Neural cell (in vitro differentiated cells): ENCODE measurements at regions not wholly inside any gene's neighbourhood (a gene's known extent, or its start where the extent isn't known, plus 50 kb on each side); places are given as distances from the start of the nearest gene placed in this dataset.

Source experiments
- H2AFZ ChIP-seq: fragments of 200-600, 300-800 bp; sonication (generic), shearing (Covaris generic); 2 replicates; pipeline ENCODE4 v1.6.0; 2014; ENCODE audit warnings: low read depth, mild to moderate bottlenecking, antibody characterized with exemption, low read length, moderate library complexity
- H3F3A ChIP-seq: fragments of 200-600 bp; shearing (Covaris generic); 2 replicates; pipeline ENCODE4 v1.6.1; 2016; ENCODE audit warnings: mild to moderate bottlenecking, moderate library complexity, mixed read lengths, antibody characterized with exemption, low read length; ENCODE audit not compliant: insufficient read depth, poor library complexity, severe bottlenecking
- H3K27ac ChIP-seq: fragments of 200-600, 300-800 bp; sonication (generic), shearing (Covaris generic); 2 replicates; pipeline ENCODE4 v1.5.1; 2014; ENCODE audit warnings: mild to moderate bottlenecking, low read length, moderate library complexity
- H3K27me3 ChIP-seq: fragments of 300-800, 200-600 bp; sonication (generic), shearing (Covaris generic); 2 replicates; pipeline ENCODE4 v1.6.0; 2014; ENCODE audit warnings: mild to moderate bottlenecking, low read depth, low read length, moderate library complexity; ENCODE audit not compliant: insufficient read depth
- H3K36me3 ChIP-seq: fragments of 300-800, 200-600 bp; sonication (generic), shearing (Covaris generic); 2 replicates; pipeline ENCODE4 v1.5.1; 2014; ENCODE audit warnings: mild to moderate bottlenecking, antibody characterized with exemption, low read length, moderate library complexity; ENCODE audit not compliant: insufficient read depth
- H3K4me2 ChIP-seq: fragments of 300-800, 200-600 bp; sonication (generic), shearing (Covaris generic); 2 replicates; pipeline ENCODE4 v1.6.0; 2014; ENCODE audit warnings: mild to moderate bottlenecking, low read length
- H3K4me3 ChIP-seq: fragments of 300-800, 200-600 bp; sonication (generic), shearing (Covaris generic); 2 replicates; pipeline ENCODE4 v1.5.1; 2014; ENCODE audit warnings: mild to moderate bottlenecking, low read length, moderate library complexity
- H3K79me2 ChIP-seq: fragments of 200-600 bp; shearing (Covaris generic); replicated peaks from 2 replicates; pipeline ENCODE4 v1.6.0; 2014; ENCODE audit warnings: mild to moderate bottlenecking, low read length, moderate library complexity; ENCODE audit not compliant: insufficient read depth
- H3K9ac ChIP-seq: fragments of 300-800, 200-600 bp; sonication (generic), shearing (Covaris generic); 2 replicates; pipeline ENCODE4 v1.6.1; 2016; ENCODE audit warnings: mild to moderate bottlenecking, low read length, mixed read lengths
- H3K9me2 ChIP-seq: fragments of 200-600 bp; shearing (Covaris generic); 2 replicates; pipeline ENCODE4 v1.6.1; 2016; ENCODE audit warnings: mild to moderate bottlenecking, low read length, mixed read lengths; ENCODE audit not compliant: insufficient read depth
- H3K9me3 ChIP-seq: fragments of 200-600, 300-800 bp; sonication (generic), shearing (Covaris generic); 2 replicates; pipeline ENCODE4 v1.6.1; 2016; ENCODE audit warnings: mild to moderate bottlenecking, mixed run types, low read length, moderate library complexity, mixed read lengths
- H4K20me1 ChIP-seq: fragments of 200-600 bp; shearing (Covaris generic); 2 replicates; pipeline ENCODE4 v1.6.1; 2016; ENCODE audit warnings: mild to moderate bottlenecking, mixed run types; ENCODE audit not compliant: insufficient read depth
- CTCF ChIP-seq: fragments of 450-650 bp; IDR thresholded peaks from 2 replicates; pipeline ENCODE4 v1.5.1; 2014; ENCODE audit warnings: antibody characterized with exemption, mild to moderate bottlenecking, moderate library complexity; ENCODE audit not compliant: poor library complexity, severe bottlenecking
- EP300 ChIP-seq: fragments of 450-650 bp; conservative IDR thresholded peaks from 2 replicates; pipeline ENCODE4 v1.6.1; 2014; ENCODE audit warnings: antibody characterized with exemption, mild to moderate bottlenecking, moderate library complexity; ENCODE audit not compliant: poor library complexity, severe bottlenecking
- EZH2 ChIP-seq: fragments of 200-600, 300-800 bp; shearing (Covaris generic), sonication (generic); IDR thresholded peaks from 2 replicates; pipeline ENCODE4 v1.6.1; 2014; ENCODE audit warnings: antibody characterized with exemption, low read length, borderline replicate concordance, mild to moderate bottlenecking; ENCODE audit not compliant: insufficient read depth, poor library complexity, severe bottlenecking
- MXI1 ChIP-seq: fragments of 450-650 bp; conservative IDR thresholded peaks from 2 replicates; pipeline ENCODE4 v1.6.1; 2014; ENCODE audit warnings: antibody characterized with exemption, mild to moderate bottlenecking; ENCODE audit not compliant: poor library complexity, severe bottlenecking
- POLR2AphosphoS5 ChIP-seq: IDR thresholded peaks from 2 replicates; pipeline ENCODE4 v1.6.1; 2012
- RAD21 ChIP-seq: fragments of 450-650 bp; conservative IDR thresholded peaks from 2 replicates; pipeline ENCODE4 v1.6.1; 2014; ENCODE audit warnings: antibody characterized with exemption, mild to moderate bottlenecking, moderate library complexity
- REST ChIP-seq: IDR thresholded peaks from 2 replicates; pipeline ENCODE4 v1.6.1; 2012; ENCODE audit warnings: borderline replicate concordance
- SMC3 ChIP-seq: fragments of 450-650 bp; conservative IDR thresholded peaks from 2 replicates; pipeline ENCODE4 v1.6.1; 2014; ENCODE audit warnings: antibody characterized with exemption, mild to moderate bottlenecking, moderate library complexity; ENCODE audit not compliant: poor library complexity
- TAF1 ChIP-seq: IDR thresholded peaks from 2 replicates; pipeline ENCODE4 v1.6.1; 2012; ENCODE audit warnings: low read depth

GRCh38 chr15:94098921-94099573 lies 132.3 kb upstream of the MCTP2 start:
- no peak overlapping the region for H3K27ac ChIP-seq
- H3K9ac ChIP-seq: no peak overlapping the region
- no peaks in the 10 kb centered on the region for H3K36me3 ChIP-seq
- H2AFZ ChIP-seq: no peak overlapping the region
- no peaks in the 10 kb centered on the region for H3K9me3 ChIP-seq
- H3K4me3 ChIP-seq: no peak overlapping the region
- H3K9me2 ChIP-seq: no peaks in the 10 kb centered on the region
- H4K20me1 ChIP-seq: no peaks in the 10 kb centered on the region
- H3F3A ChIP-seq: no peaks in the 10 kb centered on the region
- no peak for TF ChIP-seq SMC3
- no peak for TF ChIP-seq POLR2AphosphoS5
- no peak for TF ChIP-seq MXI1
- no peak for TF ChIP-seq CTCF
- no peak for TF ChIP-seq EZH2
- no peak for TF ChIP-seq REST
- no peak for TF ChIP-seq EP300
- TF ChIP-seq RAD21: no peak
- no peak for TF ChIP-seq TAF1
- H3K79me2 ChIP-seq: no peaks in the 10 kb centered on the region
- no peak overlapping the region for H3K4me2 ChIP-seq
- no peaks in the 10 kb centered on the region for H3K27me3 ChIP-seq

- no peaks in the 10 kb centered on the region for H3K27me3 ChIP-seq
- H3K4me2 ChIP-seq: no peak overlapping the region
- H3K9me3 ChIP-seq: no peaks in the 10 kb centered on the region
- H2AFZ ChIP-seq: no peak overlapping the region
- H3K27ac ChIP-seq: no peak overlapping the region
- H3K4me3 ChIP-seq: no peak overlapping the region
- H3F3A ChIP-seq: no peaks in the 10 kb centered on the region
- H3K36me3 ChIP-seq: no peaks in the 10 kb centered on the region
- H3K9ac ChIP-seq: no peak overlapping the region
- H3K79me2 ChIP-seq: no peaks in the 10 kb centered on the region
- no peak for TF ChIP-seq TAF1
- TF ChIP-seq EZH2: no peak
- no peak for TF ChIP-seq EP300
- no peak for TF ChIP-seq MXI1
- TF ChIP-seq REST: no peak
- no peak for TF ChIP-seq POLR2AphosphoS5
- no peak for TF ChIP-seq RAD21
- H3K9me2 ChIP-seq: no peaks in the 10 kb centered on the region
- H4K20me1 ChIP-seq: no peaks in the 10 kb centered on the region
These were observed 133.8 kb upstream of the MCTP2 start for GRCh38 chr15:94097552-94097951.
